ENCODE measurements at regions not wholly inside any gene's neighbourhood (a gene's known extent, or its start where the extent isn't known, plus 50 kb on each side); places are given as distances from the start of the nearest gene placed in this dataset.
"Not testable (repeated sequence)": the region's sequence is repeated elsewhere in the genome, so short reads cannot be mapped to it uniquely, and the experiment has no call there.

DNA sequence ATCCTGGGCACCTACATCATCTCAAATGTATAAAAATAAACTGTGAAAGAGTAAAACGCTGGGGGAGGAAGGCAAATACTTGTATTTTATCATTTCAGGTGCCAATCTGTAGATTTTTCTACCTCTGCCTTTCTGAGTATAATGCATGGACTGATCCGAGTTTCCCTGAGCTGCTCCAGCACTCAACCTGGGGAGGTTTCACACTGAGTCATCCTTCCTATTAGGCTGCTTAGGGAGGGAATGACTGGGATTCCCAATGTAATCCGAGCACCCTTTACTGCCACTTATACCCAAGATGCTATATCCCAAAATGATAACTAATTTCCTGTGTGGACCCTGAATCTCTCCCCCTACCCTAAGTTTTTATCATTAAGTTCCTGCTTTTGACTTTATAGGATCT is 126.6 kb downstream of the HNRNPD start:
- Mint-ChIP-seq H3K27ac (no peak overlapping the region), H3K27me3 (no peaks in the 10 kb centered on the region), H3K36me3 (ENCODE audit: low read depth) (no peaks in the 10 kb centered on the region), H3K4me1 (peaks cover 6% of the 10 kb centered on the region), H3K4me3 (no peak overlapping the region), H3K9me3 (ENCODE audit: low read depth) (no peaks in the 10 kb centered on the region)
- no peak for ATAC-seq
- DNase-seq: no peak
- CTCF ChIA-PET: no interaction called here
- POLR2A ChIA-PET: interaction anchor here (0.6 kb wide), 1 partner anchor 45 kb away, joined by 3 read pairs; no protein-coding TSS in a partner anchor
- intact Hi-C loops (cut with DNase I, micrococcal nuclease): no loop called here

DNA sequence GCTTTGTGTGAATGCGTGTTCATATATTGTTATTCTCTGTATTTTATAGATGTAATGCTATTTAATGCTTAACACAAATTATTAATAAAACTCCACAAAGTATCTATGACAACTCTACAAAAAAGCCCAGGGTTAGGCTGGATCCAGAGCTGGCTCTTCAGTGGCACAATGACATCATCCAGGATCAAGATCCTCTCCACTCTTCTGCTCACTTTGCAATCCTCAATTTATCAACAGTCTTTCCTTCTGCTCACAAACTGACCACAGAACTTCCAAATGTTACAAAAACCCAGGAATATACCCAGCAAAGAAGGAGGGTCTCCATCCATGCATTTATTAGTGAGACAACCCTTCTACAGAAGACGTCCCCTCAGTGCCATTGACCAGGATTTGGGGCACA is 132.3 kb downstream of the HNRNPD start:
- ATAC-seq (no peak), DNase-seq (no peak)
- CTCF ChIA-PET: no interaction called here
- intact Hi-C loops (cut with DNase I, micrococcal nuclease): no loop called here
- H3K27me3 Mint-ChIP-seq: peaks cover 1% of the 10 kb centered on the region
- no peaks in the 10 kb centered on the region for H3K36me3 Mint-ChIP-seq (ENCODE audit: low read depth)
- no peaks in the 10 kb centered on the region for H3K4me1 Mint-ChIP-seq
- H3K9me3 Mint-ChIP-seq (ENCODE audit: low read depth): peaks cover 1% of the 10 kb centered on the region
- no peak overlapping the region for H3K27ac Mint-ChIP-seq
- POLR2A ChIA-PET: no interaction called here
- no peak overlapping the region for H3K4me3 Mint-ChIP-seq

DNA sequence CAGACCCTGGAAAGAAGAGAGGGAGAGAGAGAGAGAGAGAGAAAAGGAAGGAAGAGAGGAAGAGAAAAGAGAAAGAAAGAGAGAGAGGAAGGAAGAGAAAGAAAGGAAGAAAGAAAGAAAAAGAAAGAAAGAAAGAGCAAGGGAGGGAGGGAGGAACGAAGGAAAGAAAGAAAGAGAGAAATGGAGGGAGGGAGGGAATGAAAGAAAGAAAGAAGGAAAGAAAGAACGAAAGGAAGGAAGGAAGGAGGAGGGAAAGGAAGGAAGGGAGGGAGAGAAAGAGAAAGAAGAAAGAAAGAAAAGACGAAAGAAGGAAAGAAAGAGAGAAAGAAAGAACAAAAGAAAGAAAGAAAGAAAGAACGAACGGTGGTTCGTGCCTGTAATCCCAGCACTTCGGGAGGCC is 133.4 kb downstream of the HNRNPD start:
- no peak overlapping the region for H3K27ac Mint-ChIP-seq
- peaks cover 2% of the 10 kb centered on the region for H3K9me3 Mint-ChIP-seq (ENCODE audit: low read depth)
- POLR2A ChIA-PET: no interaction called here

DNA sequence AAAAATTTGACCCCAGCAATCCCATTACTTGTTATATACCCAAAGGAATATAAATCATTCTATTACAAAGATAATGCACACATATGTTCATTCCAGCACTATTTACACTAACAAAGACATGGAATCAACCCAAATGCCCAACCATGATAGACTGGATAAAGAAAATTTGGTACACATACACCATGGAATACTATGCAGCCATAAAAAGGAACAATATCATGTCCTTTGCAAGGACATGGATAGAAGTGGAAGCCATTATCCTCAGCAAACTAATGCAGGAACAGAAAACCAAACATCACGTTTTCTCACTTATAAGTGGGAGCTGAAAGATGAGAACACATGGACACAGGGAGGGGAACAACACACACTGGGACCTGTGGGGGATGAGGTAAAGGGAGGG is 136.6 kb downstream of the HNRNPD start:
- H3K9me3 Mint-ChIP-seq (ENCODE audit: low read depth); H3K27ac Mint-ChIP-seq; ATAC-seq; intact Hi-C loops (cut with DNase I, micrococcal nuclease); DNase-seq; H3K4me3 Mint-ChIP-seq; H3K4me1 Mint-ChIP-seq; POLR2A ChIA-PET; H3K36me3 Mint-ChIP-seq (ENCODE audit: low read depth); CTCF ChIA-PET; H3K27me3 Mint-ChIP-seq: not testable (repeated sequence)

More for the DNA sequence above, 133.4 kb downstream of the HNRNPD start:
- ATAC-seq (no peak), DNase-seq (no peak)
- no peak overlapping the region for H3K4me3 Mint-ChIP-seq
- peaks cover 2% of the 10 kb centered on the region for H3K27me3 Mint-ChIP-seq
- CTCF ChIA-PET: no interaction called here
- intact Hi-C loops (cut with DNase I, micrococcal nuclease): no loop called here
- H3K4me1 Mint-ChIP-seq: no peaks in the 10 kb centered on the region
- no peaks in the 10 kb centered on the region for H3K36me3 Mint-ChIP-seq (ENCODE audit: low read depth)

DNA sequence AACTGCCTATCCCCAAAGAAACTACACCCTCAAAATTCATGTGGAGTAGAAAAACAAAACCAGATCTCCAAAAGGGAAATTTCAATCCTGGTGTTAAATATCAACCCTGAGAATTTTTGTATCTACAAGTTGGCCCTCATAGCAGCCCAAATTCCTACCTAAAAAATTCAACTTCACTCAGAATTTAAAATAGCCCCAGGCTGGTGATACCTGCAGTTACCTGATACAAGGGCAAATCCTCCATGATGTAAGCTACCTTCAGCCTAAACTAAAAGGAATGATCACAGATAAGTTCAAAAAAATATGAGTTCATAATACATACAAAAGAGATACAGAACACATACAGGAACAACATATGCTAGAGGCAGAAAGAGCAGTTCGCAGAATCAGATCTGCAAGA is 138.4 kb downstream of the HNRNPD start:
- Mint-ChIP-seq H3K9me3 (ENCODE audit: low read depth) (peaks cover 2% of the 10 kb centered on the region), H3K27me3 (peaks cover 7% of the 10 kb centered on the region), H3K4me3 (no peak overlapping the region), H3K27ac (no peak overlapping the region), H3K36me3 (ENCODE audit: low read depth) (no peaks in the 10 kb centered on the region), H3K4me1 (no peaks in the 10 kb centered on the region)
- intact Hi-C loops (cut with DNase I, micrococcal nuclease): no loop called here
- ChIA-PET CTCF (no interaction called here), POLR2A (no interaction called here)
- no peak for ATAC-seq
- DNase-seq: no peak

- CTCF ChIA-PET: no interaction called here
Measured at GRCh38 chr4:82232891-82233290, 140.9 kb downstream of the HNRNPD start.

DNA sequence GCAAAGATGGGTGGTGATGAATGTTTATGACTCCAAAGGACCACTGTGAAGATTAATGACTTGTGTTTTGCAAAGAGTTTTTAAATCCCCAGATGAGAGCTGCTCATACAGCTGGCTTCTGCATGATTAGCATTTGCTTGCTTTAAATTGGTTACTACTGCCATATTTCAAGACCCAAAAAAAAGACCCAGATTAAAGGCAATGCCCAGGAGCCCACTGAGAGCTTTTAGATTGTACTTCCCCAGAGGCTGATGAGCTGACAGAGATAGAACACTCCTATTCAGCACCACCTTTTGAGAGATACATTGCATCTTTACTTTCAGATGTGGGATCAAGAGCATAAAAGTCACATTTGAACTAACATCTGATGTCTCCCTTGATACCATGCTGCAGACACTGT is 142.0 kb downstream of the HNRNPD start:
- CTCF ChIA-PET: no interaction called here
- Mint-ChIP-seq H3K4me3 (no peak overlapping the region), H3K27ac (no peak overlapping the region), H3K27me3 (peaks cover 7% of the 10 kb centered on the region), H3K9me3 (ENCODE audit: low read depth) (peaks cover 2% of the 10 kb centered on the region), H3K4me1 (no peaks in the 10 kb centered on the region), H3K36me3 (ENCODE audit: low read depth) (no peaks in the 10 kb centered on the region)
- DNase-seq (no peak), ATAC-seq (no peak)
- POLR2A ChIA-PET: no interaction called here
- intact Hi-C loops (cut with DNase I, micrococcal nuclease): no loop called here

More at GRCh38 chr4:82232891-82233290, 140.9 kb downstream of the HNRNPD start:
- H3K36me3 Mint-ChIP-seq (ENCODE audit: low read depth): no peaks in the 10 kb centered on the region
- H3K4me1 Mint-ChIP-seq: no peaks in the 10 kb centered on the region
- ATAC-seq: peak; percentile 33
- DNase-seq: no peak
- H3K27me3 Mint-ChIP-seq: peaks cover 7% of the 10 kb centered on the region
- no peak overlapping the region for H3K27ac Mint-ChIP-seq
- intact Hi-C loops (cut with DNase I, micrococcal nuclease): no loop called here
- H3K4me3 Mint-ChIP-seq: no peak overlapping the region
- POLR2A ChIA-PET: no interaction called here
- H3K9me3 Mint-ChIP-seq (ENCODE audit: low read depth): peaks cover 2% of the 10 kb centered on the region

DNA sequence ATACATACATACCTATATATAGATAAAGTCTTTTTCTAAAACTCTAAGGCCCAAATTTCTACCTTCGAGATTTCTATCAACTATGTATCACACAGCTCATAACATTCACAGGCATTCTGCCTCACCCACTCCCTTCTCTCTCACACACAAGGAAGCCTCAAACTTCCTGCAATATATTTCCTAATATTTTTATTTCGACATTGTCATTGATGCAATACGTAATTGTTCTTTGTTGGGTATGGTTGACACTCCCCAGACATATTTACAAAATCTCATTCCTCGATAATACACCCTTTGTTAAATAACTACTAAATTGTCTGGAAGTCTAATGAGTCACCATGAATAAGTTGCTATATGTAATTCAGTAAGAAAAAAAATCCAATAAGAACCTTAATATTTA is 143.5 kb downstream of the HNRNPD start:
- H3K9me3 Mint-ChIP-seq (ENCODE audit: low read depth): no peaks in the 10 kb centered on the region
- no peaks in the 10 kb centered on the region for H3K36me3 Mint-ChIP-seq (ENCODE audit: low read depth)
- H3K4me1 Mint-ChIP-seq: no peaks in the 10 kb centered on the region
- POLR2A ChIA-PET: no interaction called here
- ATAC-seq (no peak), DNase-seq (no peak)
- H3K27ac Mint-ChIP-seq: no peak overlapping the region
- CTCF ChIA-PET: interaction anchor here (0.8 kb wide), 1 partner anchor 38 kb away, joined by 3 read pairs; no protein-coding TSS in a partner anchor
- peaks cover 5% of the 10 kb centered on the region for H3K27me3 Mint-ChIP-seq
- no peak overlapping the region for H3K4me3 Mint-ChIP-seq
- intact Hi-C loops (cut with DNase I, micrococcal nuclease): no loop called here

GRCh38 chr4:82225030-82225429 is 148.8 kb downstream of the HNRNPD start:
- ChIA-PET CTCF (interaction anchor here (1.0 kb wide), 1 partner anchor 43 kb away, joined by 3 read pairs; no protein-coding TSS in a partner anchor), POLR2A (no interaction called here)
- no peaks in the 10 kb centered on the region for H3K9me3 Mint-ChIP-seq (ENCODE audit: low read depth)

GRCh38 chr4:82223715-82224114 is 150.1 kb downstream of the HNRNPD start:
- intact Hi-C loops (cut with DNase I, micrococcal nuclease): no loop called here
- H3K36me3 Mint-ChIP-seq (ENCODE audit: low read depth): no peaks in the 10 kb centered on the region
- no peaks in the 10 kb centered on the region for H3K9me3 Mint-ChIP-seq (ENCODE audit: low read depth)
- H3K27ac Mint-ChIP-seq: peak overlapping the region; percentile 58
- DNase-seq: peak; percentile 26
- ChIA-PET POLR2A (no interaction called here), CTCF (interaction anchor here (0.6 kb wide), 1 partner anchor 29 kb away, joined by 3 read pairs; no protein-coding TSS in a partner anchor)
- H3K4me3 Mint-ChIP-seq: no peak overlapping the region
- H3K27me3 Mint-ChIP-seq: no peaks in the 10 kb centered on the region
- ATAC-seq: peak; percentile 69
- peaks cover 13% of the 10 kb centered on the region for H3K4me1 Mint-ChIP-seq

More at GRCh38 chr4:82225030-82225429, 148.8 kb downstream of the HNRNPD start:
- no peak overlapping the region for H3K27ac Mint-ChIP-seq
- ATAC-seq: no peak
- intact Hi-C loops (cut with DNase I, micrococcal nuclease): no loop called here
- no peak overlapping the region for H3K4me3 Mint-ChIP-seq
- no peak for DNase-seq
- peaks cover 13% of the 10 kb centered on the region for H3K4me1 Mint-ChIP-seq
- no peaks in the 10 kb centered on the region for H3K27me3 Mint-ChIP-seq
- H3K36me3 Mint-ChIP-seq (ENCODE audit: low read depth): no peaks in the 10 kb centered on the region

- Mint-ChIP-seq H3K27me3 (no peaks in the 10 kb centered on the region), H3K4me1 (peaks cover 12% of the 10 kb centered on the region), H3K9me3 (ENCODE audit: low read depth) (peaks cover 3% of the 10 kb centered on the region), H3K36me3 (ENCODE audit: low read depth) (no peaks in the 10 kb centered on the region), H3K4me3 (no peak overlapping the region), H3K27ac (no peak overlapping the region)
- ATAC-seq (no peak), DNase-seq (no peak)
- POLR2A ChIA-PET: no interaction called here
- intact Hi-C loops (cut with DNase I, micrococcal nuclease): no loop called here
- CTCF ChIA-PET: no interaction called here
Measured at GRCh38 chr4:82219346-82219745, 154.4 kb downstream of the HNRNPD start.

DNA sequence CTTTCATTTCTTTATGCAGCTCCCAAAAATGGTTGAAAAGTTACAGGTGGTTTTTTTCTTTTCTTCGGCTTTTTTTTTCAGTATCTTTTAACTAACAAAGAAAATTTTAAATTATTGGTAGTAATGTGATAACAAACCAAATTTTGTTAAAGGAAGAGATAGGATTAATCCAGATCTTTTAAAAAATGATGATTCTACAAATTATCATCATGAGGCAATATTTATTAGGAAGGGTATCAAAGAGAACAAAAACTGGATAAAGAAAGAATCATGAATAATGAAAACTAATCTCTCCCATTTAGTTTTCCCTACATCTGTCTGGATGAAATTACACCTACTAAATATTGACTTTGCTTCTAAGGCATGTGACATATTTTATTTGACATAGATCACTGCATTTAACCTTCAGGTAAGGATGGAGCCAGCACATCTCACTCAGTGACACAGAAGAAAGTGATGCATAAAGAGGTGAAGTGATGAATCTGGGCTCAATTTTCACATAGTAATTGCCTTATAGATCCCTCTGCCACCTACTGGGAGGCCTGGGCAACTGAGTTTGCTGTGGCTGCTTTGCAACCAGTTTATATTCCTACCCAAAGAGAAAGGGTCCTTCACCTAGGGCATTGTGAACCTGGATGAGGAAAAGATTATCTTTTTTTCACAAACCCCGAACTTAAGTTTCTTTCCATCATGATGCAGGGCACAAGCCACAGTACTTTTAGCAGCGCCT is 155.6 kb downstream of the HNRNPD start:
- intact Hi-C loops (cut with DNase I, micrococcal nuclease): no loop called here
- ChIA-PET CTCF (interaction anchor here (0.6 to 0.7 kb wide), 3 partner anchors 47 to 883 kb away, joined by 3 read pairs; no protein-coding TSS in a partner anchor), POLR2A (no interaction called here)
- DNase-seq (peak; percentile 28), ATAC-seq (peak; percentile 69)
- no peaks in the 10 kb centered on the region for H3K36me3 Mint-ChIP-seq (ENCODE audit: low read depth)
- H3K4me1 Mint-ChIP-seq: peaks cover 13% of the 10 kb centered on the region
- no peaks in the 10 kb centered on the region for H3K27me3 Mint-ChIP-seq
- no peak overlapping the region for H3K4me3 Mint-ChIP-seq
- H3K9me3 Mint-ChIP-seq (ENCODE audit: low read depth): peaks cover 3% of the 10 kb centered on the region
- no peak overlapping the region for H3K27ac Mint-ChIP-seq

Data from activated CD4-positive, alpha-beta T cell treated with anti-CD3 and anti-CD28 coated beads for 36 hours (primary cell).